Neuronal stem cell (in vitro differentiated cells): ENCODE measurements at regions not wholly inside any gene's neighbourhood (a gene's known extent, or its start where the extent isn't known, plus 50 kb on each side); places are given as distances from the start of the nearest gene placed in this dataset.

Experiments used
- DNase-seq: peaks from one replicate; pipeline ENCODE4 v3.0.0-alpha.2; 2013; ENCODE audit warnings: low spot score
- H2AFZ ChIP-seq: one replicate; pipeline ENCODE4 v1.6.1; 2013; ENCODE audit warnings: mild to moderate bottlenecking, low read length, inconsistent platforms
- H2AK5ac ChIP-seq: 2 replicates; pipeline ENCODE4 v1.6.1; 2013; ENCODE audit warnings: low read depth, mild to moderate bottlenecking, inconsistent platforms, low read length, moderate library complexity, mixed read lengths
- H2BK120ac ChIP-seq: 2 replicates; pipeline ENCODE4 v1.6.1; 2013; ENCODE audit warnings: low read depth, mild to moderate bottlenecking, inconsistent platforms, low read length, moderate library complexity, mixed read lengths
- H2BK12ac ChIP-seq: one replicate; pipeline ENCODE4 v1.6.1; 2013; ENCODE audit warnings: low read length, inconsistent platforms
- H2BK15ac ChIP-seq: 2 replicates; pipeline ENCODE4 v1.6.1; 2013; ENCODE audit warnings: mild to moderate bottlenecking, low read length, inconsistent platforms, mixed read lengths
- H2BK5ac ChIP-seq: one replicate; pipeline ENCODE4 v1.6.1; 2013; ENCODE audit warnings: inconsistent platforms, mild to moderate bottlenecking, low read length, moderate library complexity
- H3K14ac ChIP-seq: one replicate; pipeline ENCODE4 v1.6.1; 2013; ENCODE audit warnings: low read length, inconsistent platforms
- H3K18ac ChIP-seq: 2 replicates; pipeline ENCODE4 v1.6.1; 2013; ENCODE audit warnings: low read length, inconsistent platforms
- H3K23ac ChIP-seq: 2 replicates; pipeline ENCODE4 v1.6.1; 2013; ENCODE audit warnings: low read depth, mild to moderate bottlenecking, mixed read lengths, low read length, inconsistent platforms; ENCODE audit not compliant: poor library complexity
- H3K27ac ChIP-seq: replicated peaks from 3 replicates; pipeline ENCODE4 v1.5.1; 2013; ENCODE audit warnings: low read length, inconsistent platforms
- H3K27me3 ChIP-seq, 3 experiments: 2 replicates each; pipeline ENCODE4 v1.6.1; 2013; ENCODE audit warnings: low read length in 3 of 3, mild to moderate bottlenecking in 2 of 3, inconsistent platforms in 1 of 3, low read depth in 1 of 3, mixed read lengths in 1 of 3, moderate library complexity in 1 of 3; ENCODE audit not compliant: control insufficient read depth in 3 of 3, insufficient read depth in 3 of 3
- H3K36me3 ChIP-seq, 2 donors: replicated peaks in 1 of 2; 2 replicates each; pipeline ENCODE4 v1.6.1; 2013; ENCODE audit warnings: low read length in 2 of 2; ENCODE audit not compliant: control insufficient read depth in 2 of 2, insufficient read depth in 2 of 2
- H3K4ac ChIP-seq: 2 replicates; pipeline ENCODE4 v1.6.1; 2013; ENCODE audit warnings: inconsistent platforms, mild to moderate bottlenecking, low read length, moderate library complexity
- H3K4me1 ChIP-seq, 2 donors: 1 replicate in 1 of 2; 2 replicates in 1 of 2; pipeline ENCODE4 v1.6.1; 2013; ENCODE audit warnings: low read length in 2 of 2, low read depth in 1 of 2; ENCODE audit not compliant: control insufficient read depth in 2 of 2, insufficient read depth in 1 of 2
- H3K4me2 ChIP-seq: one replicate; pipeline ENCODE4 v1.6.1; 2013; ENCODE audit warnings: mild to moderate bottlenecking, low read length, inconsistent platforms; ENCODE audit not compliant: insufficient read depth, poor library complexity, severe bottlenecking
- H3K4me3 ChIP-seq, 2 donors: 2 replicates each; pipeline ENCODE4 v1.5.1; 2013; ENCODE audit warnings: low read length in 2 of 2, mild to moderate bottlenecking in 2 of 2, inconsistent platforms in 1 of 2, moderate library complexity in 1 of 2
- H3K79me1 ChIP-seq: one replicate; pipeline ENCODE4 v1.6.1; 2013; ENCODE audit warnings: low read depth, mild to moderate bottlenecking, inconsistent platforms, low read length, moderate library complexity
- H3K9ac ChIP-seq: one replicate; pipeline ENCODE4 v1.6.1; 2013; ENCODE audit warnings: mild to moderate bottlenecking, low read depth, low read length, inconsistent platforms; ENCODE audit not compliant: poor library complexity
- H3K9me3 ChIP-seq, 2 donors: replicated peaks in 1 of 2; 2 replicates each; pipeline versions ENCODE3 to v1.6.1; 2013; ENCODE audit warnings: low read length in 2 of 2, mild to moderate bottlenecking in 2 of 2, inconsistent platforms in 1 of 2, low read depth in 1 of 2, mixed read lengths in 1 of 2, moderate library complexity in 1 of 2; ENCODE audit not compliant: control insufficient read depth in 2 of 2, insufficient read depth in 1 of 2
- H4K8ac ChIP-seq: one replicate; pipeline ENCODE4 v1.6.1; 2013; ENCODE audit warnings: low read depth, mild to moderate bottlenecking, inconsistent platforms, low read length, moderate library complexity
- H4K91ac ChIP-seq: one replicate; pipeline ENCODE4 v1.6.1; 2013; ENCODE audit warnings: low read length, low read depth, mild to moderate bottlenecking, inconsistent platforms; ENCODE audit not compliant: poor library complexity
- WGBS, 2 donors: extraction: QIAGEN DNeasy Blood & Tissue Kit; methylation state at CpG; one replicate each; pipeline ENCODE4 v1.1.7; 2013; ENCODE audit warnings: missing lambda C conversion rate in 2 of 2, mixed read lengths in 1 of 2; ENCODE audit not compliant: insufficient read length in 2 of 2, insufficient replicate concordance in 1 of 2; ENCODE audit errors: extremely low coverage in 2 of 2; 5-methylcytosine and 5-hydroxymethylcytosine counted together

DNA sequence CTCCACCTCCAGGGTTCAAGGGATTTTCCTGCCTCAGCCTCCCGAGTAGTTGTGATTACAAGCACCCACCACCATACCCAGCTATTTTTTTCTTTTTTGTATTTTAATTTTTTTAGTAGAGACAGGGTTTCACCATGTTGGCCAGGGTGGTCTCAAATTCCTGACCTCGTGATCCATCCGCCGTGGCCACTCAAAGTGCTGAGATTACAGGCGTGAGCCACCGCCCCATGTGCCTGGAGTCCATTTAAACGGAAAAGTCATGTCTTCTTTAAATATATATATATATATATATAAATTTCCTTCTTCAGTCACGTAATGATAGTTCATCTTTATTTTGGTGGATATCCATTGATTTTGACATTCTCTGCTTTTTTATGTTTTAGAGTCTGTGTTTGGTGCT, 264.0 kb upstream of the PITX2 start:
- H4K91ac ChIP-seq = no peak overlapping the region
- no peaks in the 10 kb centered on the region for H3K79me1 ChIP-seq
- no CpG with 5 or more reads among the region's 8 CpGs for WGBS, 2 donors
- H3K14ac ChIP-seq = no peak overlapping the region
- H3K4me1 ChIP-seq = peaks cover 0 to 1% of the 10 kb centered on the region in 2 donors
- H2AFZ ChIP-seq = no peak overlapping the region
- H2BK120ac ChIP-seq = no peak overlapping the region
- H2AK5ac ChIP-seq = no peak overlapping the region
- no peaks in the 10 kb centered on the region for H3K27me3 ChIP-seq
- H3K9me3 ChIP-seq = no peaks in the 10 kb centered on the region
- H3K4ac ChIP-seq = no peak overlapping the region
- H3K27ac ChIP-seq = no peak overlapping the region
- H3K18ac ChIP-seq = no peak overlapping the region
- H2BK15ac ChIP-seq = no peak overlapping the region
- H3K9ac ChIP-seq = no peak overlapping the region
- H2BK5ac ChIP-seq = no peak overlapping the region
- DNase-seq = no peak
- H3K23ac ChIP-seq = no peak overlapping the region
- no peak overlapping the region for H3K4me2 ChIP-seq
- H3K36me3 ChIP-seq = no peaks in the 10 kb centered on the region
- H4K8ac ChIP-seq = no peak overlapping the region
- H2BK12ac ChIP-seq = no peak overlapping the region
- no peak overlapping the region for H3K4me3 ChIP-seq

DNA sequence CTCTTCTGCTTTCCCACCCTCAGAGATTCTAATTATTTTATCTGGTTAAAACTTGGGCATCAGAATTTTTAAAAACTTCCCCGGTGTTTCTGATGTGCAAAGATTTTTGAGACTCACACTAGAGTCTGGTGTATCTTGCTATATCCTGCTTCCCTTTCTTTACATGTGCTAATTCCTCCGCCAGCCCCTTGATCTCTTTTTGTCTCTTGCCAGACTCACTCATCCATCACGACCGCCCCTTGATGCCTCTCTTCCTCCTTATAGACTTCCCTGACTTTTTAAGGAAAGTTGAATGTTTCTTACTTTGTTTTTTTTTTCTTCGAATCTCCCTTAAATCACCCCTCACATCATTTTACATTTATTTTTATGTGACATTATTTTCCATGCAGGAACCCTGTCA, 274.9 kb upstream of the PITX2 start:
- H3K4ac ChIP-seq = no peak overlapping the region
- H3K4me2 ChIP-seq = no peak overlapping the region
- H2AFZ ChIP-seq = no peak overlapping the region
- H3K4me3 ChIP-seq = no peak overlapping the region
- no peak overlapping the region for H3K18ac ChIP-seq
- no peak overlapping the region for H4K8ac ChIP-seq
- no peak overlapping the region for H3K9ac ChIP-seq
- no peaks in the 10 kb centered on the region for H3K27me3 ChIP-seq
- no peak for DNase-seq
- no peak overlapping the region for H3K23ac ChIP-seq
- no peak overlapping the region for H3K27ac ChIP-seq
- no peak overlapping the region for H4K91ac ChIP-seq
- H3K9me3 ChIP-seq = no peaks in the 10 kb centered on the region
- no peaks in the 10 kb centered on the region for H3K79me1 ChIP-seq
- H2BK120ac ChIP-seq = no peak overlapping the region
- WGBS, 2 donors = no CpG with 5 or more reads among the region's 5 CpGs
- H2BK12ac ChIP-seq = no peak overlapping the region
- no peak overlapping the region for H2BK5ac ChIP-seq
- H3K14ac ChIP-seq = no peak overlapping the region
- H2BK15ac ChIP-seq = no peak overlapping the region
- H2AK5ac ChIP-seq = no peak overlapping the region
- H3K4me1 ChIP-seq = no peaks in the 10 kb centered on the region
- no peaks in the 10 kb centered on the region for H3K36me3 ChIP-seq

DNA sequence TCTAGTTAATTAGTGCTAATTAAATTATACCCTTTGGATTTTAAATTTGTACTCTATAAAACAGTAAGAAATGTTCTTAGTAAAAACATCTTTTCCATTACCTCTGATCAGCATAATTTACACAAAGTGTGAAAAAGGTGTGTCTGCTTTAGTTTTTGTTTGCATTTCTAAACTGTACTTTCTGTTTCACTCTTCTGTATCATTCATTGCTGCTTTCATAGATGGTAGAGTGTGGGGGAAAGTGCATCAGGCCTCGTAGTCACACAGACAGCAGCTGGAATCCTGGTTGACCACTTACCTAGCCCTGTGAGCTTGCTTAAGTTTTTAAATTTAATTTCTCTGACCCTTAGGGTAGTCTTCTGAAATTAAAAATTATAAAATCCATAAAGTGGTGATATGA, 275.4 kb upstream of the PITX2 start:
- DNase-seq = no peak
- no peak overlapping the region for H2AFZ ChIP-seq
- H3K18ac ChIP-seq = no peak overlapping the region
- no peaks in the 10 kb centered on the region for H3K36me3 ChIP-seq
- no peak overlapping the region for H2BK12ac ChIP-seq
- no peak overlapping the region for H3K4me2 ChIP-seq
- no peak overlapping the region for H2AK5ac ChIP-seq
- H3K23ac ChIP-seq = no peak overlapping the region
- H3K27ac ChIP-seq = no peak overlapping the region
- H3K27me3 ChIP-seq = no peaks in the 10 kb centered on the region
- no peak overlapping the region for H3K4ac ChIP-seq
- H4K91ac ChIP-seq = no peak overlapping the region
- H3K9me3 ChIP-seq = no peaks in the 10 kb centered on the region
- no peak overlapping the region for H2BK15ac ChIP-seq
- no peaks in the 10 kb centered on the region for H3K4me1 ChIP-seq
- no peak overlapping the region for H3K4me3 ChIP-seq
- H3K14ac ChIP-seq = no peak overlapping the region
- no peak overlapping the region for H3K9ac ChIP-seq
- no peak overlapping the region for H4K8ac ChIP-seq
- no peak overlapping the region for H2BK5ac ChIP-seq
- H2BK120ac ChIP-seq = no peak overlapping the region
- WGBS, 2 donors = no CpG with 5 or more reads among the region's 1 CpG
- no peaks in the 10 kb centered on the region for H3K79me1 ChIP-seq

DNA sequence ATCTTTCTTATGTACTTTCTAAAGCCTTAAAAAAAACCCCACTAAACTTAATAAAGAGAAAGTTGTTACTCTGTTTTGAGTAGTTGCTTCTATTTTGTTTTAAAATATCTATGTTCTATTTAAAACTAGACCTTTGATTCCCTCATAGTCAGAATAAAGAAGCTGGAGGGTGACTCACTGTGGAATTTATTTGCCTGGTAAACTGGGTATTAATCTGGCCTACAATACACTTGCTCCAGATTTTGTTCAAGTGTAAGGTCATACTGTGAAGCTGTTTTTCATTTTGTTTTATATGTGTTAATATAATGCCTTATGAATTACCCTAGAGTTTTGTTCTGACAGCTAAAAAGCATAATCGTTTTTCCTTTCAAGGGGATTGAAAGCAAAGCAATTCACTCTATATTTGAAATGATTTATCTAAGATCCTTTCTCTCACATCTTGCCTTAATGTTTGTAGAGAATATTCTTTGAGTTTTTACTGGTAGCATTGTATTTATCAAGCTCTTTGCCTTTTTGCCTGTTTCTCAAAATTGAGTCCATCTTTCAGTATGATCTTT, 277.4 kb upstream of the PITX2 start:
- WGBS, 2 donors = no CpG with 5 or more reads among the region's 1 CpG
- Histone ChIP-seq H2BK15ac (no peak overlapping the region), H3K4me1 (no peaks in the 10 kb centered on the region), H2BK5ac (no peak overlapping the region), H3K4me3 (no peak overlapping the region), H3K27ac (no peak overlapping the region), H3K9ac (no peak overlapping the region), H3K23ac (no peak overlapping the region), H2BK120ac (no peak overlapping the region), H3K18ac (no peak overlapping the region), H3K27me3 (no peaks in the 10 kb centered on the region), H3K79me1 (no peaks in the 10 kb centered on the region), H2AK5ac (no peak overlapping the region), H2AFZ (no peak overlapping the region), H3K4me2 (no peak overlapping the region), H3K4ac (no peak overlapping the region), H3K9me3 (no peaks in the 10 kb centered on the region), H3K36me3 (no peaks in the 10 kb centered on the region), H4K91ac (no peak overlapping the region), H3K14ac (no peak overlapping the region), H4K8ac (no peak overlapping the region), H2BK12ac (no peak overlapping the region)
- DNase-seq = no peak
